GM12878 (cell line): ENCODE measurements at regions not wholly inside any gene's neighbourhood (a gene's known extent, or its start where the extent isn't known, plus 50 kb on each side); places are given as distances from the start of the nearest gene placed in this dataset.

ENCODE experiments used
- ATAC-seq: fragments of 200-7000 bp; cut with Tn5 transposase; 3 replicates; pipeline ENCODE4 v1.9.1; 2020; ENCODE audit warnings: mild to moderate bottlenecking, moderate library complexity
- BruUV-seq: library from RNA; stranded (reverse); fragments of 400-500 nt; replicated peaks from 2 replicates; lab custom pipeline; 2021; lab: Mats Ljungman, UMichigan
- CTCF ChIA-PET: fragments of 300-600 bp; sonication (Branson Sonifier 250); formaldehyde crosslinking; extraction: SDS; loops from one replicate; lab custom pipeline; 2021; ENCODE audit warnings: inconsistent platforms; lab: Yijun Ruan, JAX
- POLR2A ChIA-PET: fragments of 350-600 bp; formaldehyde crosslinking; extraction: SDS; loops from one replicate; lab custom pipeline; 2021; ENCODE audit warnings: inconsistent platforms; lab: Charles Lee
- RAD21 ChIA-PET: fragments of 300-600 bp; sonication (Branson Sonifier 250); formaldehyde crosslinking; loops from one replicate; lab custom pipeline; 2023; ENCODE audit warnings: antibody characterized with exemption; ENCODE audit not compliant: unreplicated experiment; lab: Charles Lee
- SMC1A ChIA-PET: fragments of 300-600 bp; sonication (Branson Sonifier 250); formaldehyde crosslinking; loops from one replicate; lab custom pipeline; 2023; ENCODE audit not compliant: unreplicated experiment, uncharacterized antibody; lab: Charles Lee
- DNase-seq: peaks from one replicate; pipeline ENCODE4 v3.0.0-alpha.2; 2011; ENCODE audit warnings: low read depth, low spot score
- FAIRE-seq: peaks from 3 replicates; lab custom pipeline; 2011; peaks lifted over from hg19 to GRCh38; lab: Jason Lieb, UNC
- H2AFZ ChIP-seq: 2 replicates; pipeline ENCODE4 v1.6.0; 2011; ENCODE audit warnings: low read depth, low read length, control low read depth; ENCODE audit not compliant: control insufficient read depth
- H3K27ac ChIP-seq: 2 replicates; pipeline ENCODE4 v1.5.1; 2011; ENCODE audit warnings: control low read depth; ENCODE audit not compliant: control insufficient read depth, insufficient read depth
- H3K27me3 ChIP-seq, 2 experiments: replicated peaks in 1 of 2; 2 replicates each; pipeline versions ENCODE4 v1.6.0 to v1.6.1; 2011; ENCODE audit warnings: low read length in 1 of 2; ENCODE audit not compliant: control insufficient read depth in 2 of 2, insufficient read depth in 2 of 2
- H3K36me3 ChIP-seq, 2 experiments: 2 replicates each; pipeline ENCODE4 v1.5.1; 2011; ENCODE audit warnings: low read length in 1 of 2; ENCODE audit not compliant: control insufficient read depth in 2 of 2, insufficient read depth in 2 of 2
- H3K4me1 ChIP-seq: 2 replicates; pipeline ENCODE4 v1.6.1; 2011; ENCODE audit warnings: mild to moderate bottlenecking, low read length, moderate library complexity, mixed read lengths; ENCODE audit not compliant: control insufficient read depth, insufficient read depth
- H3K4me2 ChIP-seq: 2 replicates; pipeline ENCODE4 v1.6.0; 2011; ENCODE audit warnings: control low read depth; ENCODE audit not compliant: control insufficient read depth, insufficient read depth
- H3K4me3 ChIP-seq: fragments of 200-600 bp; sonication (generic); 2 replicates; pipeline ENCODE4 v1.5.1; 2016
- H3K79me2 ChIP-seq: 2 replicates; pipeline ENCODE4 v1.6.0; 2011; ENCODE audit warnings: low read length; ENCODE audit not compliant: control insufficient read depth, insufficient read depth
- H3K9ac ChIP-seq: 2 replicates; pipeline ENCODE4 v1.8.0; 2011; ENCODE audit warnings: low read length, control low read depth, mixed read lengths; ENCODE audit not compliant: control insufficient read depth, insufficient read depth
- H3K9me3 ChIP-seq: replicated peaks from 3 replicates; pipeline ENCODE4 v1.5.1; 2011; ENCODE audit warnings: mild to moderate bottlenecking, low read length; ENCODE audit not compliant: control insufficient read depth, insufficient read depth
- H4K20me1 ChIP-seq: 2 replicates; pipeline ENCODE4 v1.6.0; 2011; ENCODE audit not compliant: control insufficient read depth, insufficient read depth
- CHD2 ChIP-seq: IDR thresholded peaks from 2 replicates; pipeline ENCODE4 v1.6.1; 2011; ENCODE audit warnings: low read depth, low read length, improper control_type of control experiment, borderline replicate concordance
- CREB1 ChIP-seq: IDR thresholded peaks from 2 replicates; pipeline ENCODE4 v1.6.1; 2012; ENCODE audit warnings: low read depth, mild to moderate bottlenecking, inconsistent platforms
- CREM ChIP-seq: IDR thresholded peaks from 2 replicates; pipeline ENCODE4 v1.6.1; 2014; ENCODE audit warnings: antibody characterized with exemption, low read depth
- MTA3 ChIP-seq: IDR thresholded peaks from 2 replicates; pipeline ENCODE4 v1.6.1; 2012; ENCODE audit warnings: low read length, inconsistent platforms, borderline replicate concordance
- NFXL1 ChIP-seq: fragments of 450-650 bp; IDR thresholded peaks from 2 replicates; pipeline ENCODE4 v1.6.1; 2017; ENCODE audit warnings: antibody characterized with exemption, mild to moderate bottlenecking, borderline replicate concordance
- PAX8 ChIP-seq: fragments of 450-650 bp; IDR thresholded peaks from 2 replicates; pipeline ENCODE4 v1.6.1; 2017; ENCODE audit warnings: mild to moderate bottlenecking, moderate library complexity
- POLR2AphosphoS2 ChIP-seq: IDR thresholded peaks from 2 replicates; pipeline ENCODE4 v1.6.1; 2011; ENCODE audit warnings: low read depth, mild to moderate bottlenecking, low read length, improper control_type of control experiment, moderate library complexity
- RELA ChIP-seq: fragments of 450-650 bp; IDR thresholded peaks from 2 replicates; pipeline ENCODE4 v1.8.0; 2014; ENCODE audit warnings: borderline replicate concordance; ENCODE audit not compliant: partially characterized antibody
- RUNX3 ChIP-seq: IDR thresholded peaks from 2 replicates; pipeline ENCODE4 v1.6.1; 2012; ENCODE audit warnings: low read length, inconsistent platforms
- STAT1 ChIP-seq: fragments of 450-650 bp; conservative IDR thresholded peaks from 2 replicates; pipeline ENCODE4 v1.6.1; 2014; ENCODE audit warnings: antibody characterized with exemption, mild to moderate bottlenecking
- TARDBP ChIP-seq: IDR thresholded peaks from 2 replicates; pipeline ENCODE4 v1.6.1; 2016; ENCODE audit warnings: borderline replicate concordance
- TCF12 ChIP-seq: IDR thresholded peaks from 2 replicates; pipeline ENCODE4 v1.6.1; 2011; ENCODE audit warnings: low read depth, mild to moderate bottlenecking, low read length
- TCF3 ChIP-seq: IDR thresholded peaks from 2 replicates; pipeline ENCODE4 v1.6.1; 2012; ENCODE audit warnings: low read depth, mild to moderate bottlenecking, low read length, borderline replicate concordance; ENCODE audit not compliant: insufficient read depth
- WGBS: methylation state at CpG from one replicate; pipeline ENCODE4 v1.1.6; 2016; ENCODE audit warnings: low lambda C conversion rate; ENCODE audit not compliant: insufficient replicate concordance, insufficient coverage; ENCODE audit errors: missing lambda C conversion rate; 5-methylcytosine and 5-hydroxymethylcytosine counted together
- in situ Hi-C: fragments of 300-500 bp; cut with MboI; formaldehyde crosslinking; loops from 9 replicates; pipeline ENCODE4 v1.14.3; 2018; ENCODE audit warnings: mixed read lengths
- intact Hi-C: fragments of 100-400 bp; cut with micrococcal nuclease; formaldehyde crosslinking; loops from one replicate; pipeline ENCODE4 v1.14.2; 2022; ENCODE audit not compliant: unreplicated experiment
- TF ChIP-seq, protein P1 (sequence below): fragments of 450-650 bp; IDR thresholded peaks from 2 replicates; pipeline ENCODE4 v1.6.1; 2018; ENCODE audit warnings: borderline replicate concordance, mild to moderate bottlenecking; ENCODE audit not compliant: partially characterized antibody
- TF ChIP-seq, protein P2 (sequence below): IDR thresholded peaks from 2 replicates; pipeline ENCODE4 v1.6.1; 2011; ENCODE audit warnings: borderline replicate concordance, low read depth, mild to moderate bottlenecking, moderate library complexity, mixed read lengths, low read length; ENCODE audit not compliant: insufficient read depth; ENCODE audit errors: extremely low read length

DNA sequence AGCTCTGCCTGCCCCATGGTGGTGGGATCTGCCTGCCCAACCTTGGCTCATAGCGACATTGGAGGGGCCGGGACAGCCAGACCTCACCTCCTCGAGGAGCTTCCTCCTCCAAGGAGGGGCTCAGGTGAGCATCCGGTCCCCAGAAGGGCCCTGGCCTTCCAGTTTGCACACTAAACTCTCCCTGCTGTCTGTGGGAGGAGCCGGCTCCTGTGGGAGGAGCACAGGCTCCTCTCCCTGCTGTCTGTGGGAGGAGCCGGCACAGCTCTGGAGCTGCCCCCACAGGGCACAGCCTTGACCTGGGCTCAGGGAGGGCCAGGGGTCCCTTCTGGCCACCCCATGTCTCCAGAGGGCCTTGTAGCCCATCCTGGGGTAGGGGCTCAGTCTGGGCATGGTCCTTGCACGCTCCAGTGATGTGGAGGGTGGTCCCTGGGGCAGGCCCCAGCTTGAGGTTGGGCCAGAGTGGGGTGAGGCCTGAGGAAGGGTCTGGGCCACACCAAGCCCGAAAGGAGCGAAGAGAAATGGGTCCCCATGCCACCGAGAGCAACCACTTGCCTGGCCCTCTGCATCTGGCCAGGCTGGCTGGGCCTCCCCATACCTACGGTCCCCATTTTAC, 147.5 kb upstream of the C14orf180 start:
- FAIRE-seq (no peak), DNase-seq (no peak), ATAC-seq (peak; percentile 62)
- Histone ChIP-seq H3K9me3 (no peaks in the 10 kb centered on the region), H3K79me2 (no peaks in the 10 kb centered on the region), H3K4me3 (no peak overlapping the region), H3K27me3 (no peaks in the 10 kb centered on the region), H4K20me1 (no peaks in the 10 kb centered on the region), H3K27ac (no peak overlapping the region), H3K4me1 (no peaks in the 10 kb centered on the region), H2AFZ (no peak overlapping the region), H3K4me2 (no peak overlapping the region), H3K36me3 (no peaks in the 10 kb centered on the region), H3K9ac (no peak overlapping the region)
- intact Hi-C loops = no loop called here
- CTCF ChIA-PET = interaction anchor here (0.6 kb wide), 1 partner anchor 817 kb away, joined by 3 read pairs; no protein-coding TSS in a partner anchor
- no TSS peak for BruUV-seq
- SMC1A ChIA-PET = no interaction called here
- no peak for TF ChIP-seq MTA3
- no peak for TF ChIP-seq TCF12
- no peak for TF ChIP-seq NFXL1
- no peak for TF ChIP-seq CREB1
- TF ChIP-seq RELA = no peak
- TF ChIP-seq, protein P1, sequence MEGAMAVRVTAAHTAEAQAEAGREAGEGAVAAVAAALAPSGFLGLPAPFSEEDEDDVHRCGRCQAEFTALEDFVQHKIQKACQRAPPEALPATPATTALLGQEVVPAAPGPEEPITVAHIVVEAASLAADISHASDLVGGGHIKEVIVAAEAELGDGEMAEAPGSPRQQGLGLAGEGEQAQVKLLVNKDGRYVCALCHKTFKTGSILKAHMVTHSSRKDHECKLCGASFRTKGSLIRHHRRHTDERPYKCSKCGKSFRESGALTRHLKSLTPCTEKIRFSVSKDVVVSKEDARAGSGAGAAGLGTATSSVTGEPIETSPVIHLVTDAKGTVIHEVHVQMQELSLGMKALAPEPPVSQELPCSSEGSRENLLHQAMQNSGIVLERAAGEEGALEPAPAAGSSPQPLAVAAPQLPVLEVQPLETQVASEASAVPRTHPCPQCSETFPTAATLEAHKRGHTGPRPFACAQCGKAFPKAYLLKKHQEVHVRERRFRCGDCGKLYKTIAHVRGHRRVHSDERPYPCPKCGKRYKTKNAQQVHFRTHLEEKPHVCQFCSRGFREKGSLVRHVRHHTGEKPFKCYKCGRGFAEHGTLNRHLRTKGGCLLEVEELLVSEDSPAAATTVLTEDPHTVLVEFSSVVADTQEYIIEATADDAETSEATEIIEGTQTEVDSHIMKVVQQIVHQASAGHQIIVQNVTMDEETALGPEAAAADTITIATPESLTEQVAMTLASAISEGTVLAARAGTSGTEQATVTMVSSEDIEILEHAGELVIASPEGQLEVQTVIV = no peak
- TF ChIP-seq PAX8 = no peak
- TF ChIP-seq, protein P2, sequence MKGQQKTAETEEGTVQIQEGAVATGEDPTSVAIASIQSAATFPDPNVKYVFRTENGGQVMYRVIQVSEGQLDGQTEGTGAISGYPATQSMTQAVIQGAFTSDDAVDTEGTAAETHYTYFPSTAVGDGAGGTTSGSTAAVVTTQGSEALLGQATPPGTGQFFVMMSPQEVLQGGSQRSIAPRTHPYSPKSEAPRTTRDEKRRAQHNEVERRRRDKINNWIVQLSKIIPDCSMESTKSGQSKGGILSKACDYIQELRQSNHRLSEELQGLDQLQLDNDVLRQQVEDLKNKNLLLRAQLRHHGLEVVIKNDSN = no peak
- no peak for TF ChIP-seq CREM
- no peak for TF ChIP-seq POLR2AphosphoS2
- TF ChIP-seq CHD2 = no peak
- TF ChIP-seq TARDBP = no peak
- no peak for TF ChIP-seq RUNX3
- no peak for TF ChIP-seq TCF3
- TF ChIP-seq STAT1 = no peak
- in situ Hi-C loops = no loop called here
- POLR2A ChIA-PET = no interaction called here
- RAD21 ChIA-PET = no interaction called here
- 30% methylated on average over 11 of the region's 11 CpGs for WGBS
